Naive thymus-derived CD4-positive, alpha-beta T cell (primary cell): ENCODE measurements at regions not wholly inside any gene's neighbourhood (a gene's known extent, or its start where the extent isn't known, plus 50 kb on each side); places are given as distances from the start of the nearest gene placed in this dataset.

Experiments used
- ATAC-seq: fragments of 150-1000 bp; cut with Tn5 transposase; 2 replicates; pipeline ENCODE4 v1.10.0; 2021; ENCODE audit warnings: mild to moderate bottlenecking, moderate library complexity
- CTCF ChIA-PET: fragments of 350-600 bp; sonication (Branson Sonifier 250); formaldehyde crosslinking; loops from one replicate; lab custom pipeline; 2021; ENCODE audit warnings: antibody characterized with exemption; lab: Charles Lee
- POLR2A ChIA-PET: fragments of 350-600 bp; sonication (Branson Sonifier 250); formaldehyde crosslinking; loops from one replicate; lab custom pipeline; 2021; ENCODE audit warnings: antibody characterized with exemption, inconsistent platforms; lab: Charles Lee
- DNase-seq, 9 donors: peaks; one replicate each; pipeline versions ENCODE4 v3.0.0 to v3.0.0-alpha.2; 2020 to 2022; ENCODE audit warnings: mixed read lengths in 1 of 9
- H3K27ac ChIP-seq: one replicate; pipeline ENCODE4 v1.7.0; 2013; ENCODE audit warnings: mild to moderate bottlenecking, low read depth, low read length, moderate library complexity
- H3K27me3 ChIP-seq, 2 donors: one replicate each; pipeline ENCODE4 v1.7.0; 2013; ENCODE audit warnings: low read length in 2 of 2, mild to moderate bottlenecking in 2 of 2, moderate library complexity in 2 of 2; ENCODE audit not compliant: control insufficient read depth in 2 of 2, insufficient read depth in 2 of 2
- H3K36me3 ChIP-seq, 3 experiments: 1 replicate in 2 of 3; 2 replicates in 1 of 3; pipeline ENCODE4 v1.7.0; 2013; ENCODE audit warnings: low read length in 3 of 3, mild to moderate bottlenecking in 3 of 3, moderate library complexity in 1 of 3; ENCODE audit not compliant: insufficient read depth in 3 of 3, control insufficient read depth in 2 of 3
- H3K4me1 ChIP-seq, 2 donors: one replicate each; pipeline ENCODE4 v1.7.0; 2013; ENCODE audit warnings: low read length in 2 of 2, mild to moderate bottlenecking in 2 of 2, moderate library complexity in 1 of 2; ENCODE audit not compliant: control insufficient read depth in 2 of 2, insufficient read depth in 2 of 2
- H3K4me3 ChIP-seq: 2 replicates; pipeline ENCODE4 v1.7.0; 2013; ENCODE audit warnings: mild to moderate bottlenecking, low read length
- H3K9me3 ChIP-seq, 3 experiments: 1 replicate in 2 of 3; 2 replicates in 1 of 3; pipeline ENCODE4 v1.7.0; 2013; ENCODE audit warnings: low read length in 3 of 3; ENCODE audit not compliant: control insufficient read depth in 2 of 3
- H3K27ac Mint-ChIP-seq, 9 donors: one replicate each; pipeline ENCODE4 v1.8.0; 2020 to 2022; ENCODE audit warnings: mixed read lengths in 9 of 9, mild to moderate bottlenecking in 8 of 9, moderate library complexity in 5 of 9, inconsistent platforms in 2 of 9
- H3K27me3 Mint-ChIP-seq, 5 donors: one replicate each; pipeline ENCODE4 v1.8.0; 2021 to 2022; ENCODE audit warnings: mixed read lengths in 5 of 5, mild to moderate bottlenecking in 1 of 5
- H3K36me3 Mint-ChIP-seq, 5 donors: one replicate each; pipeline ENCODE4 v1.8.0; 2020 to 2022; ENCODE audit warnings: mixed read lengths in 5 of 5, mild to moderate bottlenecking in 3 of 5, inconsistent platforms in 1 of 5
- H3K4me1 Mint-ChIP-seq, 7 donors: one replicate each; pipeline ENCODE4 v1.8.0; 2020 to 2022; ENCODE audit warnings: mixed read lengths in 7 of 7, mild to moderate bottlenecking in 3 of 7, inconsistent platforms in 1 of 7
- H3K4me3 Mint-ChIP-seq, 10 donors: one replicate each; pipeline ENCODE4 v1.8.0; 2020 to 2022; ENCODE audit warnings: mild to moderate bottlenecking in 10 of 10, mixed read lengths in 10 of 10, moderate library complexity in 6 of 10, inconsistent platforms in 2 of 10
- H3K9me3 Mint-ChIP-seq, 11 donors: one replicate each; pipeline ENCODE4 v1.8.0; 2020 to 2022; ENCODE audit warnings: mixed read lengths in 11 of 11, mild to moderate bottlenecking in 4 of 11, inconsistent platforms in 1 of 11, moderate library complexity in 1 of 11
- intact Hi-C, 2 donors: fragments of 100-400 bp; cut with micrococcal nuclease; formaldehyde crosslinking; loops; one replicate each; pipeline ENCODE4 v1.15.1; 2023

GRCh38 chr1:214912127-214912526 is 170.4 kb upstream of the KCNK2 start:
- CTCF ChIA-PET = no interaction called here
- H3K27me3 ChIP-seq = no peaks in the 10 kb centered on the region
- no peak for ATAC-seq

GRCh38 chr1:214913966-214914365 is 168.6 kb upstream of the KCNK2 start:
- no peaks in the 10 kb centered on the region for H3K27me3 ChIP-seq
- H3K27me3 Mint-ChIP-seq = peaks cover 0 to 11% (median 0%) of the 10 kb centered on the region in 5 donors
- H3K9me3 ChIP-seq = no peaks in the 10 kb centered on the region
- intact Hi-C loops = no loop called here
- DNase-seq (no peak), ATAC-seq (no peak)
- peaks cover 0 to 2% (median 0%) of the 10 kb centered on the region in 11 donors for H3K9me3 Mint-ChIP-seq
- no peaks in the 10 kb centered on the region for H3K36me3 Mint-ChIP-seq
- H3K4me3 ChIP-seq = no peak overlapping the region
- no peaks in the 10 kb centered on the region for H3K36me3 ChIP-seq
- ChIA-PET CTCF (no interaction called here), POLR2A (no interaction called here)
- no peak overlapping the region for H3K27ac ChIP-seq
- H3K4me1 Mint-ChIP-seq = peaks cover 0 to 2% (median 0%) of the 10 kb centered on the region in 7 donors
- H3K4me3 Mint-ChIP-seq = no peak overlapping the region
- H3K27ac Mint-ChIP-seq = no peak overlapping the region
- H3K4me1 ChIP-seq = no peaks in the 10 kb centered on the region

More at GRCh38 chr1:214912127-214912526, 170.4 kb upstream of the KCNK2 start:
- H3K4me3 Mint-ChIP-seq = no peak overlapping the region
- DNase-seq = no peak
- peaks cover 0 to 2% (median 0%) of the 10 kb centered on the region in 11 donors for H3K9me3 Mint-ChIP-seq
- no peaks in the 10 kb centered on the region for H3K4me1 ChIP-seq
- no peak overlapping the region for H3K27ac Mint-ChIP-seq
- H3K9me3 ChIP-seq = no peaks in the 10 kb centered on the region
- POLR2A ChIA-PET = no interaction called here
- H3K27ac ChIP-seq = no peak overlapping the region
- H3K36me3 ChIP-seq = no peaks in the 10 kb centered on the region
- H3K27me3 Mint-ChIP-seq = peaks cover 0 to 4% (median 0%) of the 10 kb centered on the region in 5 donors
- H3K4me1 Mint-ChIP-seq = peaks cover 0 to 2% (median 0%) of the 10 kb centered on the region in 7 donors
- no peak overlapping the region for H3K4me3 ChIP-seq
- no peaks in the 10 kb centered on the region for H3K36me3 Mint-ChIP-seq
- intact Hi-C loops = no loop called here

- intact Hi-C loops = no loop called here
- Histone ChIP-seq H3K27me3 (no peaks in the 10 kb centered on the region), H3K27ac (no peak overlapping the region), H3K36me3 (no peaks in the 10 kb centered on the region), H3K4me1 (no peaks in the 10 kb centered on the region), H3K9me3 (no peaks in the 10 kb centered on the region), H3K4me3 (no peak overlapping the region)
- ChIA-PET CTCF (no interaction called here), POLR2A (no interaction called here)
- peaks cover 0 to 3% (median 0%) of the 10 kb centered on the region in 11 donors for H3K9me3 Mint-ChIP-seq
- H3K4me1 Mint-ChIP-seq = peaks cover 0 to 2% (median 0%) of the 10 kb centered on the region in 7 donors
- H3K27ac Mint-ChIP-seq = no peak overlapping the region
- H3K4me3 Mint-ChIP-seq = no peak overlapping the region
- ATAC-seq (no peak), DNase-seq (no peak)
- H3K36me3 Mint-ChIP-seq = no peaks in the 10 kb centered on the region
- H3K27me3 Mint-ChIP-seq = peaks cover 0 to 11% (median 0%) of the 10 kb centered on the region in 5 donors
These were observed 165.4 kb upstream of the KCNK2 start for GRCh38 chr1:214917081-214917635.

- Mint-ChIP-seq H3K27me3 (peaks cover 0 to 11% (median 0%) of the 10 kb centered on the region in 5 donors), H3K36me3 (no peaks in the 10 kb centered on the region), H3K4me1 (peaks cover 0 to 2% (median 0%) of the 10 kb centered on the region in 7 donors), H3K27ac (no peak overlapping the region), H3K9me3 (peaks cover 0 to 3% (median 0%) of the 10 kb centered on the region in 11 donors), H3K4me3 (no peak overlapping the region)
- Histone ChIP-seq H3K4me3 (no peak overlapping the region), H3K27me3 (no peaks in the 10 kb centered on the region), H3K4me1 (no peaks in the 10 kb centered on the region), H3K9me3 (no peaks in the 10 kb centered on the region), H3K36me3 (no peaks in the 10 kb centered on the region), H3K27ac (no peak overlapping the region)
- ATAC-seq = no peak
- CTCF ChIA-PET = no interaction called here
- DNase-seq = no peak
- POLR2A ChIA-PET = no interaction called here
- intact Hi-C loops = no loop called here
These were observed 163.8 kb upstream of the KCNK2 start for GRCh38 chr1:214918745-214919144.

GRCh38 chr1:214920337-214920736 is 162.2 kb upstream of the KCNK2 start:
- H3K27ac ChIP-seq = no peak overlapping the region
- Mint-ChIP-seq H3K4me3 (no peak overlapping the region), H3K36me3 (no peaks in the 10 kb centered on the region), H3K9me3 (peaks cover 0 to 3% (median 0%) of the 10 kb centered on the region in 11 donors), H3K27ac (no peak overlapping the region), H3K27me3 (peaks cover 0 to 11% (median 0%) of the 10 kb centered on the region in 5 donors), H3K4me1 (peaks cover 0 to 2% (median 0%) of the 10 kb centered on the region in 7 donors)
- ChIA-PET CTCF (no interaction called here), POLR2A (no interaction called here)
- H3K36me3 ChIP-seq = no peaks in the 10 kb centered on the region
- no peak for ATAC-seq
- H3K9me3 ChIP-seq = no peaks in the 10 kb centered on the region
- H3K27me3 ChIP-seq = no peaks in the 10 kb centered on the region
- intact Hi-C loops = no loop called here
- H3K4me1 ChIP-seq = no peaks in the 10 kb centered on the region
- DNase-seq = no peak
- no peak overlapping the region for H3K4me3 ChIP-seq

- ChIA-PET CTCF (no interaction called here), POLR2A (no interaction called here)
- ATAC-seq (no peak), DNase-seq (no peak)
- no peaks in the 10 kb centered on the region for H3K27me3 ChIP-seq
- Mint-ChIP-seq H3K27ac (no peak overlapping the region), H3K9me3 (peaks cover 0 to 1% (median 0%) of the 10 kb centered on the region in 11 donors), H3K4me3 (no peak overlapping the region), H3K36me3 (no peaks in the 10 kb centered on the region), H3K4me1 (no peaks in the 10 kb centered on the region), H3K27me3 (peaks cover 0 to 4% (median 0%) of the 10 kb centered on the region in 5 donors)
- H3K4me3 ChIP-seq = no peak overlapping the region
- H3K36me3 ChIP-seq = no peaks in the 10 kb centered on the region
- no peaks in the 10 kb centered on the region for H3K4me1 ChIP-seq
- intact Hi-C loops = no loop called here
- H3K27ac ChIP-seq = no peak overlapping the region
- H3K9me3 ChIP-seq = no peaks in the 10 kb centered on the region
These were observed 159.1 kb upstream of the KCNK2 start for GRCh38 chr1:214923278-214923915.

GRCh38 chr1:214927796-214928195 is 154.7 kb upstream of the KCNK2 start:
- Histone ChIP-seq H3K27ac (no peak overlapping the region), H3K4me3 (no peak overlapping the region), H3K36me3 (no peaks in the 10 kb centered on the region), H3K9me3 (no peaks in the 10 kb centered on the region), H3K4me1 (no peaks in the 10 kb centered on the region), H3K27me3 (no peaks in the 10 kb centered on the region)
- POLR2A ChIA-PET = no interaction called here
- Mint-ChIP-seq H3K9me3 (peaks cover 0 to 6% (median 0%) of the 10 kb centered on the region in 11 donors), H3K36me3 (no peaks in the 10 kb centered on the region), H3K4me1 (no peaks in the 10 kb centered on the region), H3K27me3 (peaks cover 0 to 4% (median under 1%) of the 10 kb centered on the region in 5 donors), H3K4me3 (no peak overlapping the region), H3K27ac (no peak overlapping the region)
- CTCF ChIA-PET = no interaction called here
- intact Hi-C loops = no loop called here
- ATAC-seq = no peak
- DNase-seq = no peak
